ENCODE measurements at regions not wholly inside any gene's neighbourhood (a gene's known extent, or its start where the extent isn't known, plus 50 kb on each side); places are given as distances from the start of the nearest gene placed in this dataset.

DNA sequence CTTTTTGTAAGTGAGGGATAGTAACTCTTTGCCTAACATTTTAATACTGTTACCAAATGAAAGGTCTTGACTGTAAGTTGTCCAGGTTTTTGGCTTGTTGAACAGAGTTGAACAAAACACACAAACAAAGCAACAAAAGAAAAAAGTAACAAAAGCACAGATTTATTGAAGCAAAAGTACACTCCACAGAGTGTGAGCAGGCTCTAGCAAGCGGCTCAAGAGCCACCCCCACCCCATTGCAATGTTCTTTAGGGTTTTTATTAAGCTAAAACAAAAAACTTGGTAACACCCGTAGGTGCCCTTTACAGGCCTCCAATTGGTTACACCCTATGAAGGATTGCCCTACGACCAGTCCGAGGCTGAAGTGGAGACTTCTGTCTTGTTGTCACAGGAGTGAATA lies 197.4 kb upstream of the MAP3K1 start:
- Histone ChIP-seq H3K4me3 (ENCODE audit: low read depth, low read length) (no peak overlapping the region), H3K9me3 (ENCODE audit: control insufficient read depth, insufficient read depth, low read length) (no peaks in the 10 kb centered on the region), H3K27ac (ENCODE audit: low read depth, low read length) (no peak overlapping the region), H3K27me3 (ENCODE audit: control insufficient read depth, insufficient read depth, low read length) (no peaks in the 10 kb centered on the region), H3K4me1 (ENCODE audit: control insufficient read depth, insufficient read depth, low read length) (no peaks in the 10 kb centered on the region), H3K36me3 (ENCODE audit: control insufficient read depth, insufficient read depth, low read length) (no peaks in the 10 kb centered on the region)
- WGBS (ENCODE audit: insufficient coverage): 90% methylated on average over 3 of the region's 4 CpGs
- no peak for DNase-seq (ENCODE audit: low read depth in 4 of 6, low spot score in 6 of 6)

DNA sequence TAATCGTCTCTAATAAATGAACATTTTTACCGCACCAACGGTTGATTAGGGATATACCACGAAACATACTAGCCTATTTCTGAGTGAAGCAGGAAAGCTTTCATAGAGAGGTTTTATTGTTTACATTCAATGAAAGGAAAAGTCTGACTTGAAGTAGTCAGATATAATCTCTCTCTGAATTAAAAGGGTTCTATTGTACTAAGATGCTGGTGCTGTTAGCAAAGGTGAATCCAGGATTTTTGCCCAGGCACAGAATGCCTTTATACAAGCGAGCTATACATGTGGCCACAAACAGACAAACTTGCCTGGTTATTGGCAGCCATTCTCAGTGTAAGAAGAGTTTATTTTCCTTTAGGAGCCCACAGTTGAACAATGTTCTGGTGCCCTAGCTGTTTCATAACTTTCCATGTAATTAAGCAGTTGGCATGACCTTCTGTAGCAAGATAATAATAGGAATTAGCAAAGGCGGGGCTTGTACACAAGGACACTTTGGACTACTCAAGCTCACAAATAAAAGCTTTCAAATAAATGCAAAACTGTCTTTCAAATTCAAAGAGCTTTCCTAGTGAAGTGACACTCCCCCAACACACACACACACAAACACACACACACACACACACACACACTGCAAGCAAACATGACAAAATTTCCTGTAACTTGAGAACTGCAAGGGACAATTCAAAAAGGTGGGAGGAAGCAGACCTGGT lies 198.7 kb upstream of the MAP3K1 start:
- Histone ChIP-seq H3K4me3 (ENCODE audit: low read depth, low read length) (no peak overlapping the region), H3K27ac (ENCODE audit: low read depth, low read length) (no peak overlapping the region), H3K4me1 (ENCODE audit: control insufficient read depth, insufficient read depth, low read length) (no peaks in the 10 kb centered on the region), H3K27me3 (ENCODE audit: control insufficient read depth, insufficient read depth, low read length) (no peaks in the 10 kb centered on the region), H3K36me3 (ENCODE audit: control insufficient read depth, insufficient read depth, low read length) (no peaks in the 10 kb centered on the region), H3K9me3 (ENCODE audit: control insufficient read depth, insufficient read depth, low read length) (no peaks in the 10 kb centered on the region)
- no CpG with 5 or more reads among the region's 6 CpGs for WGBS (ENCODE audit: insufficient coverage)
- DNase-seq (ENCODE audit: low read depth in 4 of 6, low spot score in 6 of 6): peak in 2 of 6 donors; percentile 25 to 49

DNA sequence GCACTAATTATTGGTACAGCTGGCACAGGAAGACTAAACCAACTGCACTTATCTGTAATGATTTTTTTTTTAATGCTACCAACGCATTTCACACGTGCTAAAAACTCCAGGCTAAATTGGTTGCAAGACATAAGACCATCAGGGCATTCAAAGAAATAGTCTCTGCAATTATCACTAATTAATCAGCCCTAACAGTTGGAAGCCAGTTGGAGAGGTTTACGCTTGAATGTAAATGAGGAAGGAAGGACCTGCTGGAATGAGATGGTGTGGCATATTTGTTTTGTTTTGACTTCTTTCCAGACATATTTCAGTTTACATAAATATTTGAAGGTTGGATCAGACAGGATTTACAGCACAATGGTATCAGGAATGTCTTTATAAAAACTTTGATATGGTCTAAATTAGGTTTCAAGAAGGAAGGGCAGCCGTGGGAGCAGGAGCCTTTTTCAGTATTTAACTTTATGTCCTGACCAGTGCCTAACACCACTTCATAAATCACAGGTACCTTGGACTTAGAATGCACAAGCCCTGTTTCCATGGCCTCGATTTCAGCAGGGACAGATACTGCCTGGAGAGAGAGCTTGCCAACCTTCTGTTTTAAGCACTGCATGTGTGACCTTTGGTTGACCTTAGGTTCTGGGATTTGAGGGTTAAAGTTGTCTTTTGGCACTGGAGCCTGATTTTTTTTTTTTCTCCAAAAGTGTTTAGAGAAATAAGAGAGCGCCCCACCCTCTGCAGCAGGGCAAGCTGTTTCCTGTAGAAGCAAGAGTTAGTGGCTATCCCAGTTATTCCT lies 199.8 kb upstream of the MAP3K1 start:
- no peaks in the 10 kb centered on the region for H3K4me1 ChIP-seq (ENCODE audit: control insufficient read depth, insufficient read depth, low read length)
- 14% methylated on average over 1 of the region's 6 CpGs for WGBS (ENCODE audit: insufficient coverage)
- no peaks in the 10 kb centered on the region for H3K36me3 ChIP-seq (ENCODE audit: control insufficient read depth, insufficient read depth, low read length)
- H3K27ac ChIP-seq (ENCODE audit: low read depth, low read length): peak overlapping the region; percentile 6
- H3K9me3 ChIP-seq (ENCODE audit: control insufficient read depth, insufficient read depth, low read length): no peaks in the 10 kb centered on the region
- no peak overlapping the region for H3K4me3 ChIP-seq (ENCODE audit: low read depth, low read length)
- no peaks in the 10 kb centered on the region for H3K27me3 ChIP-seq (ENCODE audit: control insufficient read depth, insufficient read depth, low read length)
- DNase-seq (ENCODE audit: low read depth in 4 of 6, low spot score in 6 of 6): peak in 2 of 6 donors; percentile 72 to 75

DNA sequence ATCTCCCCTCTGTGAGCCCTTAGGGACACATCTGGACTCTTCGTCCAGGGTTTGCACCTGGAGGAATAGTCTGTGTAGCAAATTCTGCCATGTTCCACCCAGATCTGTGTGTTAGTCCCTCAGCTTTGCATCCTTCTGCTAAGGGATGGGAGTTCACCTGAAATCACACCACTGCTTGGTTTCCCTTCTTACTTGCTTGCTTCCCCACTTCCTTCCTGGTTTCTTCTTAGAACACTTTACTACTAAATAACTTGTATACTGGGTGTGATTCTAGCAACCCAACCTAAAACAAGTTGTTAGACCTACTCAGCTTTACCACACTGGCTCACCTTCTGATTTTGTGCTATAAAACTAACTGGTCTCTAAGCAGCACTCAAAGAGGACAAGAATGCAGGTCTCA lies 202.6 kb upstream of the MAP3K1 start:
- Histone ChIP-seq H3K27ac (ENCODE audit: low read depth, low read length) (no peak overlapping the region), H3K36me3 (ENCODE audit: control insufficient read depth, insufficient read depth, low read length) (no peaks in the 10 kb centered on the region), H3K4me1 (ENCODE audit: control insufficient read depth, insufficient read depth, low read length) (peaks cover 6% of the 10 kb centered on the region), H3K9me3 (ENCODE audit: control insufficient read depth, insufficient read depth, low read length) (no peaks in the 10 kb centered on the region), H3K4me3 (ENCODE audit: low read depth, low read length) (no peak overlapping the region), H3K27me3 (ENCODE audit: control insufficient read depth, insufficient read depth, low read length) (no peaks in the 10 kb centered on the region)
- no peak for DNase-seq (ENCODE audit: low read depth in 4 of 6, low spot score in 6 of 6)
- no CpG with 5 or more reads among the region's 1 CpG for WGBS (ENCODE audit: insufficient coverage)

- 74% methylated on average over 2 of the region's 2 CpGs for WGBS (ENCODE audit: insufficient coverage)
- no peaks in the 10 kb centered on the region for H3K27me3 ChIP-seq (ENCODE audit: control insufficient read depth, insufficient read depth, low read length)
- peaks cover 9% of the 10 kb centered on the region for H3K4me1 ChIP-seq (ENCODE audit: control insufficient read depth, insufficient read depth, low read length)
- DNase-seq (ENCODE audit: low read depth in 4 of 6, low spot score in 6 of 6): no peak
- no peak overlapping the region for H3K27ac ChIP-seq (ENCODE audit: low read depth, low read length)
- H3K9me3 ChIP-seq (ENCODE audit: control insufficient read depth, insufficient read depth, low read length): no peaks in the 10 kb centered on the region
- H3K36me3 ChIP-seq (ENCODE audit: control insufficient read depth, insufficient read depth, low read length): no peaks in the 10 kb centered on the region
- no peak overlapping the region for H3K4me3 ChIP-seq (ENCODE audit: low read depth, low read length)
These were observed 203.0 kb upstream of the MAP3K1 start for GRCh38 chr5:56612353-56612752.

DNA sequence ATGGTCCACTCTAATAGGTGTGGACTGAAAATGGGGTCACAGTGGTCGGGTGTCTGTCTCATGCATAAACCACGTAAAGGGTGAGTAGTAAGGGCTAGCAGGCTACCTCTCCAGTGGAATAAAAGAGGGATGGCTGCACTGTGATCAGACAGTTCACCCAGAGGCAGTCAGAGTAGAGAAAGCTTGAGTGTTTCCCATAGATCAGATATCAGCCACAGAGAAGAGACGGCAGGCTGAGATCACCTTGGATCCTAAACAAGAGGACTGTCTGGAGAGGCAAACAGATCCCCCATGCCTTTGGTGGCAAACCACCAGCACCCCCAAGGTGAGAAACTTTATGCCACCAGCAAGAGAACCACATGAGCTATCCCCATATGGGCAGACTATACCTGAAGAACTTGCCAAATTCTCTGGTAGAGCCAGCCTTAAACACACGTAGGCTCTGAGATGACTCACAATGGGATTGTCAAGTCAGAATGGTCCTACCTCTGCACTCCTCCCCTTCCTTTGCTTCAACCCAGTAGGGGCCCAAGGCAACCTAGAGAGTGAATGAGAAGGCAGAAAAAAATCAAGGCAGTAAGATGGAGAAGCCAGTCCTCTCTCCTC lies 205.2 kb upstream of the MAP3K1 start:
- DNase-seq (ENCODE audit: low read depth in 4 of 6, low spot score in 6 of 6): no peak
- no peaks in the 10 kb centered on the region for H3K27me3 ChIP-seq (ENCODE audit: control insufficient read depth, insufficient read depth, low read length)
- peaks cover 9% of the 10 kb centered on the region for H3K4me1 ChIP-seq (ENCODE audit: control insufficient read depth, insufficient read depth, low read length)
- H3K9me3 ChIP-seq (ENCODE audit: control insufficient read depth, insufficient read depth, low read length): no peaks in the 10 kb centered on the region
- H3K36me3 ChIP-seq (ENCODE audit: control insufficient read depth, insufficient read depth, low read length): no peaks in the 10 kb centered on the region
- 75% methylated on average over 4 of the region's 4 CpGs for WGBS (ENCODE audit: insufficient coverage)
- H3K4me3 ChIP-seq (ENCODE audit: low read depth, low read length): no peak overlapping the region
- no peak overlapping the region for H3K27ac ChIP-seq (ENCODE audit: low read depth, low read length)

- Histone ChIP-seq H3K4me1 (ENCODE audit: control insufficient read depth, insufficient read depth, low read length) (peaks cover 9% of the 10 kb centered on the region), H3K36me3 (ENCODE audit: control insufficient read depth, insufficient read depth, low read length) (no peaks in the 10 kb centered on the region), H3K9me3 (ENCODE audit: control insufficient read depth, insufficient read depth, low read length) (no peaks in the 10 kb centered on the region), H3K27ac (ENCODE audit: low read depth, low read length) (no peak overlapping the region), H3K27me3 (ENCODE audit: control insufficient read depth, insufficient read depth, low read length) (no peaks in the 10 kb centered on the region), H3K4me3 (ENCODE audit: low read depth, low read length) (no peak overlapping the region)
- 70% methylated on average over 2 of the region's 6 CpGs for WGBS (ENCODE audit: insufficient coverage)
- DNase-seq (ENCODE audit: low read depth in 4 of 6, low spot score in 6 of 6): peak in 1 of 6 donors; percentile 43
These were observed 207.0 kb upstream of the MAP3K1 start for GRCh38 chr5:56608217-56608925.

DNA sequence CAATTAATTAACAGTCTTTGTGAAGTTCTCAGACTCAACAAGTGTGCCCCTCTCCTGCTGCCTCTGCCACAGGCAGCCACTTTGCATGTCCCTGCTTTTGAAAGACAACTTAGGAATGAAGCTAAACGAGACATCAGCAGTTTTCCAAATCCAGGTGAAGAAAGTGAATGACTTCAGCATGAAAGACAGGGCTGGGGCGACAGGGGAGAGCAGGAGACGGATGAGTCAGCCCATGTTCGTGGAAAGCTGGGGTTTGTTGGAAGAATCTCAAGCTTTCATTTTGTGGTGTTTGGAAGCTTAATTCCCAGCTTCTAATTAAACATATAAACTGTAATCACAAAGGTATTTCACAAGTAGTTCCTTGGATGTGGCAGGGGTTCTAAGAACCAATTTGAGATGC lies 207.8 kb upstream of the MAP3K1 start:
- no peak overlapping the region for H3K27ac ChIP-seq (ENCODE audit: low read depth, low read length)
- no peaks in the 10 kb centered on the region for H3K27me3 ChIP-seq (ENCODE audit: control insufficient read depth, insufficient read depth, low read length)
- DNase-seq (ENCODE audit: low read depth in 4 of 6, low spot score in 6 of 6): no peak
- H3K4me1 ChIP-seq (ENCODE audit: control insufficient read depth, insufficient read depth, low read length): peaks cover 9% of the 10 kb centered on the region
- 29% methylated on average over 2 of the region's 4 CpGs for WGBS (ENCODE audit: insufficient coverage)
- H3K4me3 ChIP-seq (ENCODE audit: low read depth, low read length): no peak overlapping the region
- no peaks in the 10 kb centered on the region for H3K9me3 ChIP-seq (ENCODE audit: control insufficient read depth, insufficient read depth, low read length)
- no peaks in the 10 kb centered on the region for H3K36me3 ChIP-seq (ENCODE audit: control insufficient read depth, insufficient read depth, low read length)

GRCh38 chr5:56607074-56607473 lies 208.3 kb upstream of the MAP3K1 start:
- no peaks in the 10 kb centered on the region for H3K27me3 ChIP-seq (ENCODE audit: control insufficient read depth, insufficient read depth, low read length)
- DNase-seq (ENCODE audit: low read depth in 4 of 6, low spot score in 6 of 6): no peak
- H3K4me1 ChIP-seq (ENCODE audit: control insufficient read depth, insufficient read depth, low read length): peaks cover 9% of the 10 kb centered on the region
- WGBS (ENCODE audit: insufficient coverage): no CpG with 5 or more reads among the region's 4 CpGs
- no peaks in the 10 kb centered on the region for H3K9me3 ChIP-seq (ENCODE audit: control insufficient read depth, insufficient read depth, low read length)
- H3K4me3 ChIP-seq (ENCODE audit: low read depth, low read length): no peak overlapping the region
- no peak overlapping the region for H3K27ac ChIP-seq (ENCODE audit: low read depth, low read length)
- no peaks in the 10 kb centered on the region for H3K36me3 ChIP-seq (ENCODE audit: control insufficient read depth, insufficient read depth, low read length)

Measured in spinal cord (tissue), 9 donors.